Liver (tissue), 7 donors: ENCODE measurements at regions not wholly inside any gene's neighbourhood (a gene's known extent, or its start where the extent isn't known, plus 50 kb on each side); places are given as distances from the start of the nearest gene placed in this dataset.
"Not testable (repeated sequence)": the region's sequence is repeated elsewhere in the genome, so short reads cannot be mapped to it uniquely, and the experiment has no call there.

Experiments used
- DNase-seq: peaks from one replicate; pipeline ENCODE4 v3.0.0-alpha.2; 2017; ENCODE audit warnings: low spot score
- H3K27ac ChIP-seq, 2 donors: one replicate each; pipeline ENCODE4 v1.7.0; 2013; ENCODE audit warnings: inconsistent platforms in 2 of 2, low read length in 2 of 2, control low read depth in 1 of 2, low read depth in 1 of 2, mild to moderate bottlenecking in 1 of 2
- H3K27me3 ChIP-seq, 4 donors: one replicate each; pipeline versions ENCODE4 v1.6.1 to v1.7.0; 2013; ENCODE audit warnings: low read length in 3 of 4, inconsistent platforms in 1 of 4, mild to moderate bottlenecking in 1 of 4, moderate library complexity in 1 of 4; ENCODE audit not compliant: control insufficient read depth in 4 of 4, insufficient read depth in 4 of 4
- H3K36me3 ChIP-seq, 4 donors: one replicate each; pipeline versions ENCODE4 v1.6.1 to v1.7.0; 2013; ENCODE audit warnings: low read length in 3 of 4, mild to moderate bottlenecking in 3 of 4, low read depth in 1 of 4, moderate library complexity in 1 of 4; ENCODE audit not compliant: control insufficient read depth in 4 of 4, insufficient read depth in 3 of 4
- H3K4me1 ChIP-seq, 4 donors: one replicate each; pipeline versions ENCODE4 v1.6.1 to v1.7.0; 2013; ENCODE audit warnings: low read length in 3 of 4, mild to moderate bottlenecking in 3 of 4, moderate library complexity in 1 of 4; ENCODE audit not compliant: control insufficient read depth in 4 of 4, insufficient read depth in 4 of 4
- H3K4me3 ChIP-seq, 3 donors: one replicate each; pipeline versions ENCODE4 v1.6.1 to v1.7.0; 2013; ENCODE audit warnings: low read length in 3 of 3, control low read depth in 1 of 3, low read depth in 1 of 3, mild to moderate bottlenecking in 1 of 3
- H3K9ac ChIP-seq, 2 donors: one replicate each; pipeline ENCODE4 v1.7.0; 2013; ENCODE audit warnings: low read length in 2 of 2, mild to moderate bottlenecking in 2 of 2, moderate library complexity in 2 of 2, control low read depth in 1 of 2, low read depth in 1 of 2
- H3K9me3 ChIP-seq, 4 donors: one replicate each; pipeline versions ENCODE4 v1.6.1 to v1.7.0; 2013; ENCODE audit warnings: low read length in 3 of 4; ENCODE audit not compliant: control insufficient read depth in 4 of 4
- EGR1 ChIP-seq, 2 donors: IDR thresholded peaks; 2 replicates each; pipeline ENCODE4 v1.6.1; 2016 to 2018; ENCODE audit warnings: antibody characterized with exemption in 2 of 2, low read depth in 2 of 2
- FOXA1 ChIP-seq: IDR thresholded peaks from 2 replicates; pipeline ENCODE4 v1.6.1; 2016; ENCODE audit warnings: antibody characterized with exemption
- FOXA2 ChIP-seq: IDR thresholded peaks from 2 replicates; pipeline ENCODE4 v1.6.1; 2016; ENCODE audit warnings: antibody characterized with exemption
- GABPA ChIP-seq, 2 donors: IDR thresholded peaks in 1 of 2; conservative IDR thresholded peaks in 1 of 2; 2 replicates each; pipeline ENCODE4 v1.6.1; 2016; ENCODE audit warnings: antibody characterized with exemption in 2 of 2, mild to moderate bottlenecking in 1 of 2, moderate library complexity in 1 of 2
- HNF4G ChIP-seq: IDR thresholded peaks from 2 replicates; pipeline ENCODE4 v1.6.1; 2016; ENCODE audit warnings: antibody characterized with exemption
- JUND ChIP-seq, 2 donors: IDR thresholded peaks; 2 replicates each; pipeline ENCODE4 v1.6.1; 2016; ENCODE audit warnings: antibody characterized with exemption in 2 of 2
- MAX ChIP-seq: IDR thresholded peaks from 2 replicates; pipeline ENCODE4 v1.6.1; 2016; ENCODE audit warnings: antibody characterized with exemption
- REST ChIP-seq: IDR thresholded peaks from 2 replicates; pipeline ENCODE4 v1.6.1; 2016; ENCODE audit warnings: antibody characterized with exemption, mild to moderate bottlenecking
- SP1 ChIP-seq: IDR thresholded peaks from 2 replicates; pipeline ENCODE4 v1.6.1; 2018; ENCODE audit warnings: antibody characterized with exemption, mild to moderate bottlenecking
- TAF1 ChIP-seq: conservative IDR thresholded peaks from 2 replicates; pipeline ENCODE4 v1.6.1; 2016; ENCODE audit warnings: antibody characterized with exemption, mild to moderate bottlenecking
- YY1 ChIP-seq: IDR thresholded peaks from 2 replicates; pipeline ENCODE4 v1.6.1; 2016; ENCODE audit warnings: antibody characterized with exemption, mild to moderate bottlenecking
- ZBTB33 ChIP-seq: IDR thresholded peaks from 2 replicates; pipeline ENCODE4 v1.6.1; 2016; ENCODE audit warnings: antibody characterized with exemption
- WGBS: extraction: QIAGEN DNeasy Blood & Tissue Kit; methylation state at CpG from one replicate; pipeline ENCODE4 v1.1.7; 2013; 5-methylcytosine and 5-hydroxymethylcytosine counted together
- donor health status: healthy.
- donor health status: healthy.
- donor health status: healthy.
- donor health status: healthy.

GRCh38 chr3:162597226-162597625, 1100.6 kb downstream of the OTOL1 start (continued):
- TF ChIP-seq REST (no peak), GABPA (IDR thresholded peaks at IDR 0.05 in 1 of 2, conservative IDR thresholded peaks at IDR 0.05 in 1 of 2) (no peak), FOXA1 (no peak)

GRCh38 chr3:162598500-162598899, 1101.9 kb downstream of the OTOL1 start:
- DNase-seq, H3K27ac ChIP-seq, H3K4me3 ChIP-seq, H3K4me1 ChIP-seq, H3K36me3 ChIP-seq, H3K9ac ChIP-seq, H3K9me3 ChIP-seq, H3K27me3 ChIP-seq: not testable (repeated sequence)
- 45% methylated on average over 4 of the region's 4 CpGs for whole genome bisulfite sequencing

- not testable (repeated sequence) for H3K9ac ChIP-seq, DNase-seq, H3K36me3 ChIP-seq, H3K27ac ChIP-seq, H3K27me3 ChIP-seq, H3K9me3 ChIP-seq, H3K4me1 ChIP-seq, H3K4me3 ChIP-seq
- WGBS = 90% methylated on average over 27 of the region's 27 CpGs
Measured at GRCh38 chr3:162599742-162600141, 1103.1 kb downstream of the OTOL1 start.

- Histone ChIP-seq H3K27me3 (no peaks in the 10 kb centered on the region), H3K4me1 (no peaks in the 10 kb centered on the region), H3K4me3 (no peak overlapping the region), H3K9me3 (no peaks in the 10 kb centered on the region), H3K36me3 (no peaks in the 10 kb centered on the region), H3K27ac (no peak overlapping the region), H3K9ac (no peak overlapping the region)
- DNase-seq = no peak
- TF ChIP-seq SP1 = no peak
- 82% methylated on average over 6 of the region's 6 CpGs for WGBS
Measured at GRCh38 chr3:162601101-162601670, 1104.6 kb downstream of the OTOL1 start.

GRCh38 chr3:162602619-162603018, 1106.0 kb downstream of the OTOL1 start:
- Histone ChIP-seq H3K9me3 (no peaks in the 10 kb centered on the region), H3K4me1 (no peaks in the 10 kb centered on the region), H3K27ac (no peak overlapping the region), H3K4me3 (no peak overlapping the region), H3K27me3 (no peaks in the 10 kb centered on the region), H3K36me3 (no peaks in the 10 kb centered on the region), H3K9ac (no peak overlapping the region)
- no peak for DNase-seq
- 62% methylated on average over 3 of the region's 3 CpGs for WGBS
- TF ChIP-seq ZBTB33 = no peak
- no peak for TF ChIP-seq GABPA (IDR thresholded peaks at IDR 0.05 in 1 of 2, conservative IDR thresholded peaks at IDR 0.05 in 1 of 2)
- no peak for TF ChIP-seq HNF4G
- no peak for TF ChIP-seq JUND (IDR thresholded peaks at IDR 0.05)
- no peak for TF ChIP-seq REST
- no peak for TF ChIP-seq EGR1 (IDR thresholded peaks at IDR 0.05; ENCODE audit: low read depth in 2 of 2)
- TF ChIP-seq MAX = no peak
- TF ChIP-seq FOXA2 = no peak
- TF ChIP-seq TAF1 = no peak
- no peak for TF ChIP-seq YY1
- TF ChIP-seq SP1 = no peak
